ENCODE measurements at regions not wholly inside any gene's neighbourhood (a gene's known extent, or its start where the extent isn't known, plus 50 kb on each side); places are given as distances from the start of the nearest gene placed in this dataset.

- CTCF ChIA-PET = no interaction called here
- Histone ChIP-seq H3K36me3 (ENCODE audit: control insufficient read depth, insufficient read depth, low read length) (no peaks in the 10 kb centered on the region), H3K27me3 (ENCODE audit: control insufficient read depth, insufficient read depth, low read length) (no peaks in the 10 kb centered on the region), H3K9me3 (ENCODE audit: control insufficient read depth, insufficient read depth, low read depth, low read length) (no peaks in the 10 kb centered on the region), H3K27ac (ENCODE audit: low read length) (no peak overlapping the region), H3K4me3 (ENCODE audit: low read depth in 2 of 2, low read length in 2 of 2) (no peak overlapping the region), H3K4me1 (ENCODE audit: control insufficient read depth, insufficient read depth, low read length) (no peaks in the 10 kb centered on the region)
- in situ Hi-C loops (cut with HindIII; ENCODE audit: low pct_unique_long_range_greater_than_20kb, low sequenced_read_pairs) (no loop called here), intact Hi-C loops (cut with micrococcal nuclease; ENCODE audit: unreplicated experiment) (no loop called here)
- no peak for DNase-seq (ENCODE audit: low read depth, low spot score)
- no TSS peak for BruUV-seq (replicated peaks)
- no peak for ATAC-seq
- TF ChIP-seq REST (IDR thresholded peaks at IDR 0.05; ENCODE audit: insufficient read depth in 1 of 2, low read depth in 2 of 2, low read length in 1 of 2) (no peak), SIN3A (IDR thresholded peaks at IDR 0.05; ENCODE audit: borderline replicate concordance, insufficient read depth, low read depth, low read length) (no peak), CTCF (IDR thresholded peaks at IDR 0.05) (no peak), TCF7L2 (IDR thresholded peaks at IDR 0.05; ENCODE audit: low read depth, low read length) (no peak), POLR2AphosphoS5 (IDR thresholded peaks at IDR 0.05; ENCODE audit: low read depth, low read length) (no peak)
- POLR2A ChIA-PET = interaction anchor here (0.6 kb wide), 1 partner anchor 237 kb away, joined by 5 read pairs; no protein-coding TSS in a partner anchor
These were observed 632.2 kb downstream of the TENT5A start for GRCh38 chr6:81120280-81120679.

GRCh38 chr6:81105998-81106397, 646.5 kb downstream of the TENT5A start:
- no peak overlapping the region for H3K27ac ChIP-seq (ENCODE audit: low read length)
- POLR2A ChIA-PET = no interaction called here
- in situ Hi-C loops (cut with HindIII; ENCODE audit: low pct_unique_long_range_greater_than_20kb, low sequenced_read_pairs) = no loop called here
- ATAC-seq (no peak), DNase-seq (ENCODE audit: low read depth, low spot score) (no peak)
- no peaks in the 10 kb centered on the region for H3K9me3 ChIP-seq (ENCODE audit: control insufficient read depth, insufficient read depth, low read depth, low read length)
- no peak overlapping the region for H3K4me3 ChIP-seq (ENCODE audit: low read depth in 2 of 2, low read length in 2 of 2)
- H3K36me3 ChIP-seq (ENCODE audit: control insufficient read depth, insufficient read depth, low read length) = no peaks in the 10 kb centered on the region
- no TSS peak for BruUV-seq (replicated peaks)
- intact Hi-C loops (cut with micrococcal nuclease; ENCODE audit: unreplicated experiment) = no loop called here
- CTCF ChIA-PET = no interaction called here
- no peak for TF ChIP-seq TCF7L2 (IDR thresholded peaks at IDR 0.05; ENCODE audit: low read depth, low read length)
- no peak for TF ChIP-seq CTCF (IDR thresholded peaks at IDR 0.05)
- no peak for TF ChIP-seq REST (IDR thresholded peaks at IDR 0.05; ENCODE audit: insufficient read depth in 1 of 2, low read depth in 2 of 2, low read length in 1 of 2)
- no peak for TF ChIP-seq SIN3A (IDR thresholded peaks at IDR 0.05; ENCODE audit: borderline replicate concordance, insufficient read depth, low read depth, low read length)
- no peaks in the 10 kb centered on the region for H3K4me1 ChIP-seq (ENCODE audit: control insufficient read depth, insufficient read depth, low read length)
- no peaks in the 10 kb centered on the region for H3K27me3 ChIP-seq (ENCODE audit: control insufficient read depth, insufficient read depth, low read length)
